GM19025 (cell line): ENCODE measurements at regions not wholly inside any gene's neighbourhood (a gene's known extent, or its start where the extent isn't known, plus 50 kb on each side); places are given as distances from the start of the nearest gene placed in this dataset.

ENCODE experiments used
- ATAC-seq: cut with Tn5 transposase; IDR thresholded peaks from one replicate; pipeline ENCODE4 v1.9.1; 2021; ENCODE audit warnings: mild to moderate bottlenecking, low read depth, moderate library complexity; ENCODE audit not compliant: unreplicated experiment

GRCh38 chr13:63614874-63615612 lies 2199.4 kb upstream of the PCDH20 start:
- ATAC-seq, result no peak

GRCh38 chr13:63607153-63607552 lies 2191.5 kb upstream of the PCDH20 start:
- ATAC-seq, result no peak

- ATAC-seq, result no peak
Measured at GRCh38 chr13:63605962-63606361, 2190.3 kb upstream of the PCDH20 start.

GRCh38 chr13:63605403-63605802 lies 2189.8 kb upstream of the PCDH20 start:
- no peak for ATAC-seq

GRCh38 chr13:63595811-63596210 lies 2180.2 kb upstream of the PCDH20 start:
- ATAC-seq, result no peak

GRCh38 chr13:63586467-63586866 lies 2170.8 kb upstream of the PCDH20 start:
- no peak for ATAC-seq

GRCh38 chr13:63578796-63579195 lies 2163.1 kb upstream of the PCDH20 start:
- ATAC-seq, result no peak

- no peak for ATAC-seq
Measured at GRCh38 chr13:63567031-63567430, 2151.4 kb upstream of the PCDH20 start.

- no peak for ATAC-seq
Measured at GRCh38 chr13:63554157-63554556, 2138.5 kb upstream of the PCDH20 start.

GRCh38 chr13:63551731-63552130 lies 2136.1 kb upstream of the PCDH20 start:
- ATAC-seq, result no peak

GRCh38 chr13:63546524-63546923 lies 2130.9 kb upstream of the PCDH20 start:
- no peak for ATAC-seq

- ATAC-seq, result no peak
Measured at GRCh38 chr13:63542770-63543169, 2127.1 kb upstream of the PCDH20 start.

GRCh38 chr13:63541336-63541735 lies 2125.7 kb upstream of the PCDH20 start:
- no peak for ATAC-seq

GRCh38 chr13:63540061-63540460 lies 2124.4 kb upstream of the PCDH20 start:
- ATAC-seq, result no peak

GRCh38 chr13:63517371-63517770 lies 2101.7 kb upstream of the PCDH20 start:
- ATAC-seq, result no peak

- no peak for ATAC-seq
Measured at GRCh38 chr13:63516124-63516523, 2100.5 kb upstream of the PCDH20 start.

GRCh38 chr13:63514886-63515285 lies 2099.2 kb upstream of the PCDH20 start:
- no peak for ATAC-seq

- ATAC-seq, result no peak
Measured at GRCh38 chr13:63512095-63512494, 2096.4 kb upstream of the PCDH20 start.

GRCh38 chr13:63501702-63502101 lies 2086.1 kb upstream of the PCDH20 start:
- no peak for ATAC-seq

- ATAC-seq, result no peak
Measured at GRCh38 chr13:63497601-63498000, 2082.0 kb upstream of the PCDH20 start.

GRCh38 chr13:63492604-63493003 lies 2077.0 kb upstream of the PCDH20 start:
- no peak for ATAC-seq

GRCh38 chr13:63490149-63490548 lies 2074.5 kb upstream of the PCDH20 start:
- ATAC-seq, result no peak

GRCh38 chr13:63481334-63481733 lies 2065.7 kb upstream of the PCDH20 start:
- no peak for ATAC-seq
